GM12878 (cell line): ENCODE measurements at regions not wholly inside any gene's neighbourhood (a gene's known extent, or its start where the extent isn't known, plus 50 kb on each side); places are given as distances from the start of the nearest gene placed in this dataset.
"Not testable (repeated sequence)": the region's sequence is repeated elsewhere in the genome, so short reads cannot be mapped to it uniquely, and the experiment has no call there.

Experiments
- ATAC-seq: fragments of 200-7000 bp; cut with Tn5 transposase; 3 replicates; pipeline ENCODE4 v1.9.1; 2020; ENCODE audit warnings: mild to moderate bottlenecking, moderate library complexity
- BruUV-seq: library from RNA; stranded (reverse); fragments of 400-500 nt; replicated peaks from 2 replicates; lab custom pipeline; 2021; lab: Mats Ljungman, UMichigan
- CTCF ChIA-PET: fragments of 300-600 bp; sonication (Branson Sonifier 250); formaldehyde crosslinking; extraction: SDS; loops from one replicate; lab custom pipeline; 2021; ENCODE audit warnings: inconsistent platforms; lab: Yijun Ruan, JAX
- POLR2A ChIA-PET: fragments of 350-600 bp; formaldehyde crosslinking; extraction: SDS; loops from one replicate; lab custom pipeline; 2021; ENCODE audit warnings: inconsistent platforms; lab: Charles Lee
- RAD21 ChIA-PET: fragments of 300-600 bp; sonication (Branson Sonifier 250); formaldehyde crosslinking; loops from one replicate; lab custom pipeline; 2023; ENCODE audit warnings: antibody characterized with exemption; ENCODE audit not compliant: unreplicated experiment; lab: Charles Lee
- SMC1A ChIA-PET: fragments of 300-600 bp; sonication (Branson Sonifier 250); formaldehyde crosslinking; loops from one replicate; lab custom pipeline; 2023; ENCODE audit not compliant: unreplicated experiment, uncharacterized antibody; lab: Charles Lee
- DNase-seq: peaks from one replicate; pipeline ENCODE4 v3.0.0-alpha.2; 2011; ENCODE audit warnings: low read depth, low spot score
- FAIRE-seq: peaks from 3 replicates; lab custom pipeline; 2011; peaks lifted over from hg19 to GRCh38; lab: Jason Lieb, UNC
- H2AFZ ChIP-seq: 2 replicates; pipeline ENCODE4 v1.6.0; 2011; ENCODE audit warnings: low read depth, low read length, control low read depth; ENCODE audit not compliant: control insufficient read depth
- H3K27ac ChIP-seq: 2 replicates; pipeline ENCODE4 v1.5.1; 2011; ENCODE audit warnings: control low read depth; ENCODE audit not compliant: control insufficient read depth, insufficient read depth
- H3K27me3 ChIP-seq, 2 experiments: replicated peaks in 1 of 2; 2 replicates each; pipeline versions ENCODE4 v1.6.0 to v1.6.1; 2011; ENCODE audit warnings: low read length in 1 of 2; ENCODE audit not compliant: control insufficient read depth in 2 of 2, insufficient read depth in 2 of 2
- H3K36me3 ChIP-seq, 2 experiments: 2 replicates each; pipeline ENCODE4 v1.5.1; 2011; ENCODE audit warnings: low read length in 1 of 2; ENCODE audit not compliant: control insufficient read depth in 2 of 2, insufficient read depth in 2 of 2
- H3K4me1 ChIP-seq: 2 replicates; pipeline ENCODE4 v1.6.1; 2011; ENCODE audit warnings: mild to moderate bottlenecking, low read length, moderate library complexity, mixed read lengths; ENCODE audit not compliant: control insufficient read depth, insufficient read depth
- H3K4me2 ChIP-seq: 2 replicates; pipeline ENCODE4 v1.6.0; 2011; ENCODE audit warnings: control low read depth; ENCODE audit not compliant: control insufficient read depth, insufficient read depth
- H3K4me3 ChIP-seq: fragments of 200-600 bp; sonication (generic); 2 replicates; pipeline ENCODE4 v1.5.1; 2016
- H3K79me2 ChIP-seq: 2 replicates; pipeline ENCODE4 v1.6.0; 2011; ENCODE audit warnings: low read length; ENCODE audit not compliant: control insufficient read depth, insufficient read depth
- H3K9ac ChIP-seq: 2 replicates; pipeline ENCODE4 v1.8.0; 2011; ENCODE audit warnings: low read length, control low read depth, mixed read lengths; ENCODE audit not compliant: control insufficient read depth, insufficient read depth
- H3K9me3 ChIP-seq: replicated peaks from 3 replicates; pipeline ENCODE4 v1.5.1; 2011; ENCODE audit warnings: mild to moderate bottlenecking, low read length; ENCODE audit not compliant: control insufficient read depth, insufficient read depth
- H4K20me1 ChIP-seq: 2 replicates; pipeline ENCODE4 v1.6.0; 2011; ENCODE audit not compliant: control insufficient read depth, insufficient read depth
- BACH1 ChIP-seq: fragments of 450-650 bp; IDR thresholded peaks from 2 replicates; pipeline ENCODE4 v1.6.1; 2017; ENCODE audit warnings: mild to moderate bottlenecking, borderline replicate concordance
- CBX5 ChIP-seq: sonication (generic); IDR thresholded peaks from 2 replicates; pipeline ENCODE4 v1.6.1; 2016; ENCODE audit warnings: low read depth, moderate library complexity, mild to moderate bottlenecking, inconsistent platforms
- KAT2A ChIP-seq: conservative IDR thresholded peaks from 2 replicates; pipeline ENCODE4 v1.6.1; 2011; ENCODE audit warnings: low read depth, low read length; ENCODE audit not compliant: control insufficient read depth
- MEF2A ChIP-seq: IDR thresholded peaks from 2 replicates; pipeline ENCODE4 v1.6.1; 2011; ENCODE audit warnings: low read depth, mild to moderate bottlenecking, low read length, moderate library complexity; ENCODE audit not compliant: insufficient read depth
- MLLT1 ChIP-seq: fragments of 450-650 bp; IDR thresholded peaks from 2 replicates; pipeline ENCODE4 v1.6.1; 2016; ENCODE audit warnings: mild to moderate bottlenecking
- PKNOX1 ChIP-seq: fragments of 450-650 bp; IDR thresholded peaks from 2 replicates; pipeline ENCODE4 v1.6.1; 2016; ENCODE audit warnings: mild to moderate bottlenecking
- POLR2A ChIP-seq: IDR thresholded peaks from 2 replicates; pipeline ENCODE4 v1.6.1; 2011; ENCODE audit warnings: low read depth, mild to moderate bottlenecking, low read length
- TCF3 ChIP-seq: IDR thresholded peaks from 2 replicates; pipeline ENCODE4 v1.6.1; 2012; ENCODE audit warnings: low read depth, mild to moderate bottlenecking, low read length, borderline replicate concordance; ENCODE audit not compliant: insufficient read depth
- ZNF207 ChIP-seq: fragments of 450-650 bp; IDR thresholded peaks from 2 replicates; pipeline ENCODE4 v1.6.1; 2014; ENCODE audit warnings: antibody characterized with exemption, mild to moderate bottlenecking, borderline replicate concordance
- ZZZ3 ChIP-seq: IDR thresholded peaks from 2 replicates; pipeline ENCODE4 v1.6.1; 2011; ENCODE audit warnings: low read depth; ENCODE audit not compliant: control insufficient read depth, insufficient read length
- WGBS: methylation state at CpG from one replicate; pipeline ENCODE4 v1.1.6; 2016; ENCODE audit warnings: low lambda C conversion rate; ENCODE audit not compliant: insufficient replicate concordance, insufficient coverage; ENCODE audit errors: missing lambda C conversion rate; 5-methylcytosine and 5-hydroxymethylcytosine counted together
- in situ Hi-C: fragments of 300-500 bp; cut with MboI; formaldehyde crosslinking; loops from 9 replicates; pipeline ENCODE4 v1.14.3; 2018; ENCODE audit warnings: mixed read lengths
- intact Hi-C: fragments of 100-400 bp; cut with micrococcal nuclease; formaldehyde crosslinking; loops from one replicate; pipeline ENCODE4 v1.14.2; 2022; ENCODE audit not compliant: unreplicated experiment
- TF ChIP-seq, protein P1 (sequence below): fragments of 450-650 bp; IDR thresholded peaks from 2 replicates; pipeline ENCODE4 v1.6.1; 2017; ENCODE audit warnings: borderline replicate concordance

DNA sequence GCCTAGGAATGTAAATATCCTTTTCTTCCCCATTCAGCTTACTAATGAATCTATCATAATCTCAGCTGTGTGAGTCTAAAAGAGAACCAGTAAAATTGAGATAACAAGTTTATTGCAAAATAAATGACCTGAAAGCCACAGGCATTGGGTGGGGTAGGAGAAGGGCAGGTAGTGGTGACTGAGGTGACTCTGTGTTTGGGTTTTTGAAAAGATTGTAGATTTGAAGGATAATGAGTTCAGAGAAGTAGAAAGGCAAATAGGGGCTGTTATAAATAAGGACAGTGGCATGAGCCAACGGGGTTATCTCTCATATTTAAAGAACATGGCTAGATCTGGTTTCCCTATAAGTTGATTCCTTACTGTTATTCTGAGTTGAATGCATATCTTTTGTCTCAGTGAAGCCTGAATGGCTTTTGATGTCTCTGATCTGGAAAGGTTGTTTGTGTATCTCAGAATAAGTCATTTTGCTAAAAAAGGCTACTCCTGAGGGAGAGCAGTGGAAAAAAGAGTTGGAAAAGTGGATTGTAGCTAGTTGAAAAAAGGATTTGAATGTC, 92.3 kb upstream of the TPTE start:
- H3K4me3 ChIP-seq, in situ Hi-C loops, H3K36me3 ChIP-seq, RAD21 ChIA-PET, intact Hi-C loops, FAIRE-seq, SMC1A ChIA-PET, H4K20me1 ChIP-seq, ATAC-seq, CTCF ChIA-PET, DNase-seq, H3K27ac ChIP-seq, H3K4me1 ChIP-seq, H3K79me2 ChIP-seq, H2AFZ ChIP-seq, H3K27me3 ChIP-seq, BruUV-seq, POLR2A ChIA-PET, H3K4me2 ChIP-seq, H3K9ac ChIP-seq, H3K9me3 ChIP-seq: not testable (repeated sequence)
- peak; percentile 8 for TF ChIP-seq ZZZ3
- 0% methylated on average over 1 of the region's 1 CpG for WGBS

DNA sequence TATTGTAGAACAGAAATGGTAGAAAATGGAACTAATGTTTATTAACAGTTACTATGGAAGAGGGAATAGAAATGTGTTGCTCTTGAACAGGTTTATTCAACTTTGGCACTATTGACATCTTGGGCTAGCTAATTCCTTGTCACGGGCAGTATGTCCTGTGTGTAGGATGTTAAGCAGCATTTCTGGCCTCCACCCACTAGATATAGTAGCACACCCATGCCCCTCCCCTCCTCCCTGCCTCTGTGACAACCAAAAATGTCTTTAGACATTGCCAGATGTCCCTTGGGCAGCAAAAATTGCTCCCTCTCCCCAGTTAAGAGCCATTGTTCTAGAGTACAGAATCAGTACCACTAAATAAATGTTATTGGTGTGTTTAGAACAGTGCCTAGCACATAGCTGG, 91.4 kb upstream of the TPTE start:
- CTCF ChIA-PET: no interaction called here
- RAD21 ChIA-PET: no interaction called here
- Histone ChIP-seq H3K36me3 (no peaks in the 10 kb centered on the region), H3K79me2 (no peaks in the 10 kb centered on the region), H3K4me2 (no peak overlapping the region), H3K4me1 (no peaks in the 10 kb centered on the region), H3K9ac (no peak overlapping the region), H4K20me1 (no peaks in the 10 kb centered on the region)
- DNase-seq (no peak), ATAC-seq (no peak; the same call in 2 of the 3 replicates)
- POLR2A ChIA-PET: no interaction called here
- 5% methylated on average over 1 of the region's 1 CpG for WGBS
- no peak for TF ChIP-seq POLR2A
- TF ChIP-seq BACH1: no peak
- TF ChIP-seq, protein P1, sequence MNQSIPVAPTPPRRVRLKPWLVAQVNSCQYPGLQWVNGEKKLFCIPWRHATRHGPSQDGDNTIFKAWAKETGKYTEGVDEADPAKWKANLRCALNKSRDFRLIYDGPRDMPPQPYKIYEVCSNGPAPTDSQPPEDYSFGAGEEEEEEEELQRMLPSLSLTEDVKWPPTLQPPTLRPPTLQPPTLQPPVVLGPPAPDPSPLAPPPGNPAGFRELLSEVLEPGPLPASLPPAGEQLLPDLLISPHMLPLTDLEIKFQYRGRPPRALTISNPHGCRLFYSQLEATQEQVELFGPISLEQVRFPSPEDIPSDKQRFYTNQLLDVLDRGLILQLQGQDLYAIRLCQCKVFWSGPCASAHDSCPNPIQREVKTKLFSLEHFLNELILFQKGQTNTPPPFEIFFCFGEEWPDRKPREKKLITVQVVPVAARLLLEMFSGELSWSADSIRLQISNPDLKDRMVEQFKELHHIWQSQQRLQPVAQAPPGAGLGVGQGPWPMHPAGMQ: no peak
- TF ChIP-seq ZNF207: no peak
- TF ChIP-seq PKNOX1: no peak
- no peak for TF ChIP-seq MEF2A
- no peak for TF ChIP-seq ZZZ3
- TF ChIP-seq TCF3: no peak
- TF ChIP-seq MLLT1: no peak
- TF ChIP-seq KAT2A: no peak
- no peak for TF ChIP-seq CBX5
- TF ChIP-seq, all 136 proteins: peak for 0
- no peak overlapping the region for H3K27ac ChIP-seq
- FAIRE-seq: no peak
- no peak overlapping the region for H2AFZ ChIP-seq
- H3K9me3 ChIP-seq: peaks cover 3% of the 10 kb centered on the region; the same call in 2 of the 3 replicates
- SMC1A ChIA-PET: no interaction called here
- no peak overlapping the region for H3K4me3 ChIP-seq
- intact Hi-C loops (no loop called here), in situ Hi-C loops (no loop called here)
- no TSS peak for BruUV-seq
- no peaks in the 10 kb centered on the region for H3K27me3 ChIP-seq
